ENCODE measurements at regions not wholly inside any gene's neighbourhood (a gene's known extent, or its start where the extent isn't known, plus 50 kb on each side); places are given as distances from the start of the nearest gene placed in this dataset.

DNA sequence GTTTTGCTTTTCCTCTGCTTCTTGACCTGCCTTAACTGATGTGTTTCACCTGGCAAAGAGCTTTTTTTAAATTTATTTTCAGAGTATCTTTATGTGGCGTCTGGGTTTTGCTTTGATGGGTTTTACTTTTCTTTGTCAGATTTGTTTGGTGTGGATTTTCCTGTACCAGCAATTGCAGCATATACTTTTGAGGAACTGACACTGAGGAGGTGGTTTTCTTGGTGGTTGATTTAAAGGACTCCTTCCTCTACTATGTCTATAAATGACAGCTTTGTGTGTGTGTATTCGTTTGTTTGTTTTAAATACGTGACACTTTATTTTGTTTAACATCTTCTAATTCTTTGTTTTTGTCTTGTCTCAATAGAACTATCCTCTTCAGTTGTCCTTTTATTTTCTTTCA is 1071.9 kb upstream of the ARRDC3 start:
- DNase-seq (ENCODE audit: low read depth): no peak
- H3K4me3 ChIP-seq (ENCODE audit: low read depth, low read length): no peak overlapping the region
- TF ChIP-seq MAX (IDR thresholded peaks at IDR 0.05; ENCODE audit: low read depth, low read length) (no peak), POLR2A (IDR thresholded peaks at IDR 0.05; ENCODE audit: extremely low read depth, insufficient read length) (no peak), MYC (IDR thresholded peaks at IDR 0.05; ENCODE audit: low read depth, low read length) (no peak)
- TF ChIP-seq, protein P1, sequence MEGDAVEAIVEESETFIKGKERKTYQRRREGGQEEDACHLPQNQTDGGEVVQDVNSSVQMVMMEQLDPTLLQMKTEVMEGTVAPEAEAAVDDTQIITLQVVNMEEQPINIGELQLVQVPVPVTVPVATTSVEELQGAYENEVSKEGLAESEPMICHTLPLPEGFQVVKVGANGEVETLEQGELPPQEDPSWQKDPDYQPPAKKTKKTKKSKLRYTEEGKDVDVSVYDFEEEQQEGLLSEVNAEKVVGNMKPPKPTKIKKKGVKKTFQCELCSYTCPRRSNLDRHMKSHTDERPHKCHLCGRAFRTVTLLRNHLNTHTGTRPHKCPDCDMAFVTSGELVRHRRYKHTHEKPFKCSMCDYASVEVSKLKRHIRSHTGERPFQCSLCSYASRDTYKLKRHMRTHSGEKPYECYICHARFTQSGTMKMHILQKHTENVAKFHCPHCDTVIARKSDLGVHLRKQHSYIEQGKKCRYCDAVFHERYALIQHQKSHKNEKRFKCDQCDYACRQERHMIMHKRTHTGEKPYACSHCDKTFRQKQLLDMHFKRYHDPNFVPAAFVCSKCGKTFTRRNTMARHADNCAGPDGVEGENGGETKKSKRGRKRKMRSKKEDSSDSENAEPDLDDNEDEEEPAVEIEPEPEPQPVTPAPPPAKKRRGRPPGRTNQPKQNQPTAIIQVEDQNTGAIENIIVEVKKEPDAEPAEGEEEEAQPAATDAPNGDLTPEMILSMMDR (IDR thresholded peaks at IDR 0.05; ENCODE audit: low read depth, low read length): no peak

GRCh38 chr5:92444888-92445287 is 1061.8 kb upstream of the ARRDC3 start:
- no peak for TF ChIP-seq POLR2A (IDR thresholded peaks at IDR 0.05; ENCODE audit: extremely low read depth, insufficient read length)
- TF ChIP-seq, protein P1 (IDR thresholded peaks at IDR 0.05; ENCODE audit: low read depth, low read length): no peak
- no peak for TF ChIP-seq MAX (IDR thresholded peaks at IDR 0.05; ENCODE audit: low read depth, low read length)
- TF ChIP-seq MYC (IDR thresholded peaks at IDR 0.05; ENCODE audit: low read depth, low read length): no peak
- no peak for DNase-seq (ENCODE audit: low read depth)
- H3K4me3 ChIP-seq (ENCODE audit: low read depth, low read length): no peak overlapping the region

DNA sequence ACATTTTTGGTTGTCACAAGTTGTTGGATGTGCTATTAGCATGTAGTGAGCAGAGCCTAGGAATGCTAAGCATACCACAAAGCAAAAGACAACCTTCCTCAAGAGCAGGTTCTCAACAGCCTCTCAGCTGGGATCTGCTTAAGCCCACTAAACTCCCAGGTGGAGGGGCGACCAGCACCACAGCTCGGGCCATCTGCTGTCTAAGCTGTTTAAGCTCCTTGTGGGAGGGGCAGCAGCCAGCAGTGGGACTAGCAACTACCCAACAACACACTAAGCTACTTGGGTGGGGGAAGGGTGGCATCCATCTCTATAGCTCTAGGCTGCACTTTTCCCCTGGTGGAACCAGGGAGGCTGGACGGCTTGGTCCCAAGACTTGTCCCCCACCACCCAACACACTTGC is 1052.7 kb upstream of the ARRDC3 start:
- H3K4me3 ChIP-seq (ENCODE audit: low read depth, low read length): no peak overlapping the region
- no peak for DNase-seq (ENCODE audit: low read depth)
- TF ChIP-seq MAX (IDR thresholded peaks at IDR 0.05; ENCODE audit: low read depth, low read length) (no peak), POLR2A (IDR thresholded peaks at IDR 0.05; ENCODE audit: extremely low read depth, insufficient read length) (no peak), MYC (IDR thresholded peaks at IDR 0.05; ENCODE audit: low read depth, low read length) (no peak)
- TF ChIP-seq, protein P1 (IDR thresholded peaks at IDR 0.05; ENCODE audit: low read depth, low read length): no peak

DNA sequence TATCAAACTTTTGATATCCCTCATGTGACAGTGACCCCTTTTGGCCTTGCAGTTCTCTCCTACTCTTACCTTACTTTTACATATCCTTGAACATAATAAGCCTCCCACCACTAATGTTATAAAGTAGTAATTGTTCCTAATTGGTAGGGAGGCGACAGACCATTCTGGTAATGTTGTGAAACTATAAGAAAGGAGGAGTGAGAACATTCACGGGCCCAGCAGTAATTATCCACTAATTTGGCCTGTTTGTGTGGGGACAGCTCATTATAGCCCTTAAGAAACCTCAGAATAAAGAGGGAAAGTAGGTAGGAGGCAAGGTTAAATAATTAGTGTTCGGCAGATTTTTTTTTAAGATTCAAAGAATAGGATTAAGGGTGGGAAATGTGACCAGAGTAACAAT is 1046.5 kb upstream of the ARRDC3 start:
- DNase-seq (ENCODE audit: low read depth): no peak
- no peak overlapping the region for H3K4me3 ChIP-seq (ENCODE audit: low read depth, low read length)
- TF ChIP-seq POLR2A (IDR thresholded peaks at IDR 0.05; ENCODE audit: extremely low read depth, insufficient read length) (no peak), MAX (IDR thresholded peaks at IDR 0.05; ENCODE audit: low read depth, low read length) (no peak), MYC (IDR thresholded peaks at IDR 0.05; ENCODE audit: low read depth, low read length) (no peak)
- TF ChIP-seq, protein P1 (IDR thresholded peaks at IDR 0.05; ENCODE audit: low read depth, low read length): no peak

- no peak for DNase-seq (ENCODE audit: low read depth)
- H3K4me3 ChIP-seq (ENCODE audit: low read depth, low read length): no peak overlapping the region
- no peak for TF ChIP-seq POLR2A (IDR thresholded peaks at IDR 0.05; ENCODE audit: extremely low read depth, insufficient read length)
- TF ChIP-seq, protein P1 (IDR thresholded peaks at IDR 0.05; ENCODE audit: low read depth, low read length): no peak
- TF ChIP-seq MYC (IDR thresholded peaks at IDR 0.05; ENCODE audit: low read depth, low read length): no peak
- no peak for TF ChIP-seq MAX (IDR thresholded peaks at IDR 0.05; ENCODE audit: low read depth, low read length)
Measured at GRCh38 chr5:92428415-92428814, 1045.3 kb upstream of the ARRDC3 start.

Measured in NB4 (cell line).